Fibroblast of lung (primary cell): ENCODE measurements at regions not wholly inside any gene's neighbourhood (a gene's known extent, or its start where the extent isn't known, plus 50 kb on each side); places are given as distances from the start of the nearest gene placed in this dataset.

ENCODE experiments used
- DNase-seq, 2 donors: peaks; one replicate each; pipeline versions ENCODE4 v3.0.0 to v3.0.0-alpha.2; 2010; ENCODE audit warnings: low read depth in 2 of 2
- H2AFZ ChIP-seq: 2 replicates; pipeline ENCODE4 v1.5.1; 2012; ENCODE audit warnings: low read length, control low read depth, inconsistent platforms
- H3K27ac ChIP-seq: 2 replicates; pipeline ENCODE4 v1.5.1; 2011; ENCODE audit warnings: low read length, control low read depth; ENCODE audit not compliant: insufficient read depth
- H3K27me3 ChIP-seq: 2 replicates; pipeline ENCODE4 v1.5.1; 2011; ENCODE audit warnings: mild to moderate bottlenecking, low read length; ENCODE audit not compliant: control insufficient read depth, insufficient read depth
- H3K36me3 ChIP-seq: 2 replicates; pipeline ENCODE4 v1.5.1; 2011; ENCODE audit warnings: low read length; ENCODE audit not compliant: control insufficient read depth, insufficient read depth
- H3K4me1 ChIP-seq: 2 replicates; pipeline ENCODE4 v1.5.1; 2011; ENCODE audit warnings: low read length; ENCODE audit not compliant: control insufficient read depth, insufficient read depth; ENCODE audit errors: extremely low read depth
- H3K4me2 ChIP-seq: 2 replicates; pipeline ENCODE4 v1.5.1; 2011; ENCODE audit warnings: low read length, control low read depth; ENCODE audit not compliant: insufficient read depth; ENCODE audit errors: extremely low read depth
- H3K4me3 ChIP-seq, 4 experiments: fragments of 200-600 bp in 1 of 4; sonication (generic) in 1 of 4; replicated peaks in 1 of 4; 2 replicates each; pipeline ENCODE4 v1.5.1; 2011 to 2016; ENCODE audit warnings: low read length in 4 of 4, low read depth in 3 of 4, mild to moderate bottlenecking in 3 of 4, control low read depth in 2 of 4, inconsistent platforms in 1 of 4, mixed read lengths in 1 of 4; ENCODE audit not compliant: insufficient read depth in 1 of 4; ENCODE audit errors: control extremely low read depth in 1 of 4
- H3K79me2 ChIP-seq: 2 replicates; pipeline ENCODE4 v1.5.1; 2012; ENCODE audit warnings: mild to moderate bottlenecking, low read length, inconsistent platforms; ENCODE audit not compliant: control insufficient read depth, insufficient read depth
- H3K9ac ChIP-seq: 2 replicates; pipeline ENCODE4 v1.5.1; 2011; ENCODE audit warnings: mild to moderate bottlenecking, low read length, control low read depth; ENCODE audit not compliant: insufficient read depth
- H3K9me3 ChIP-seq: 2 replicates; pipeline ENCODE4 v1.5.1; 2012; ENCODE audit warnings: low read depth, low read length; ENCODE audit not compliant: control insufficient read depth, insufficient read depth
- H4K20me1 ChIP-seq: 2 replicates; pipeline ENCODE4 v1.5.1; 2011; ENCODE audit warnings: low read length; ENCODE audit not compliant: control insufficient read depth, insufficient read depth; ENCODE audit errors: extremely low read depth
- EZH2 ChIP-seq: IDR thresholded peaks from 2 replicates; pipeline ENCODE4 v1.5.1; 2012; ENCODE audit warnings: low read length, control low read depth, mild to moderate bottlenecking; ENCODE audit errors: missing control alignments
- TF ChIP-seq, protein P1 (sequence below), 2 donors: IDR thresholded peaks in 1 of 2; conservative IDR thresholded peaks in 1 of 2; 1 replicate in 1 of 2; 2 replicates in 1 of 2; pipeline ENCODE4 v1.5.1; 2011 to 2012; ENCODE audit warnings: low read length in 2 of 2, control low read depth in 1 of 2, inconsistent platforms in 1 of 2, low read depth in 1 of 2, mild to moderate bottlenecking in 1 of 2

DNA sequence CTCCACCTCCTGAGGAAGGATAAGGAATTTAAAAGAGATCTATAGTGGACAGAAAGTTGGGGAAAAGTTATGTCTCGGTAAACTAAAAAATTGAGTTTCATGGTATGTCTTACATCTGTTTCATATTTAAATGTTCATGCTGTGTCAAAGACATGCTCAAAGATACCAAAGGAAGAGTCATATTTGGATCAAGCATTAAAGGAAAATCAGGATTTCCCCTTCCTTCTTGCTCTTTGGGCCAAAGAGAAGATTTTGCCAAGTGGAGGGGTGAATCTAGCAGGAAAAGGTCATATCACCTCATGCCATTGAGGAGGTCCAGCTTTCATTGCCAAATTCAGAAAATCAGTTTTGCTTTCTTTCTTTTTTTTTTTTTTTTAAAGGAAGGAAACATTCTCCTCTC is 192.4 kb downstream of the OGFRL1 start:
- Histone ChIP-seq H3K9me3 (no peaks in the 10 kb centered on the region), H3K9ac (no peak overlapping the region), H3K79me2 (no peaks in the 10 kb centered on the region), H3K36me3 (no peaks in the 10 kb centered on the region), H3K4me2 (no peak overlapping the region), H3K27me3 (no peaks in the 10 kb centered on the region), H2AFZ (no peak overlapping the region), H4K20me1 (no peaks in the 10 kb centered on the region), H3K27ac (no peak overlapping the region), H3K4me3 (no peak overlapping the region), H3K4me1 (peaks cover 7% of the 10 kb centered on the region)
- no peak for TF ChIP-seq EZH2
- TF ChIP-seq, protein P1, sequence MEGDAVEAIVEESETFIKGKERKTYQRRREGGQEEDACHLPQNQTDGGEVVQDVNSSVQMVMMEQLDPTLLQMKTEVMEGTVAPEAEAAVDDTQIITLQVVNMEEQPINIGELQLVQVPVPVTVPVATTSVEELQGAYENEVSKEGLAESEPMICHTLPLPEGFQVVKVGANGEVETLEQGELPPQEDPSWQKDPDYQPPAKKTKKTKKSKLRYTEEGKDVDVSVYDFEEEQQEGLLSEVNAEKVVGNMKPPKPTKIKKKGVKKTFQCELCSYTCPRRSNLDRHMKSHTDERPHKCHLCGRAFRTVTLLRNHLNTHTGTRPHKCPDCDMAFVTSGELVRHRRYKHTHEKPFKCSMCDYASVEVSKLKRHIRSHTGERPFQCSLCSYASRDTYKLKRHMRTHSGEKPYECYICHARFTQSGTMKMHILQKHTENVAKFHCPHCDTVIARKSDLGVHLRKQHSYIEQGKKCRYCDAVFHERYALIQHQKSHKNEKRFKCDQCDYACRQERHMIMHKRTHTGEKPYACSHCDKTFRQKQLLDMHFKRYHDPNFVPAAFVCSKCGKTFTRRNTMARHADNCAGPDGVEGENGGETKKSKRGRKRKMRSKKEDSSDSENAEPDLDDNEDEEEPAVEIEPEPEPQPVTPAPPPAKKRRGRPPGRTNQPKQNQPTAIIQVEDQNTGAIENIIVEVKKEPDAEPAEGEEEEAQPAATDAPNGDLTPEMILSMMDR (conservative IDR thresholded peaks at IDR 0.05 in 1 of 2, IDR thresholded peaks at IDR 0.05 in 1 of 2; ENCODE audit: low read depth in 1 of 2, low read length in 2 of 2), result no peak
- no peak for DNase-seq

DNA sequence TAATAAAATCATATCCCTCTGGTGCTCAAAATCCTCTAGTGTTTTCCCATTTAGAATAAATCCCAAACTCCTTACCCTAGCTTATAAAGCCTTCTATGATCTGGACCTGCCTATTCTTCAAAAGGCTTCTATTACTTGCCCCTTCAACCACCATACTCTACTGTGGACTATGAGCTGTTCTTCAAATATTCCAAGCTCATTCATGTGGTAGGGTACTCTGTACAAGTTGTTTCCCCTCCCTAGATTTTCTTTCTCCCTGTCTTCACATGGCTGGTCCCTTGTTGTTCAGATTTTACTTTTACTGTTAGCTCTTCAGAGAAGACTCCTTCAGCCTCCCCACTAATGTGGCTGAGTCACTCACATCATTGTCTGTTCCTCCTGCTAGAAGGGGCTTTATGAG is 193.2 kb downstream of the OGFRL1 start:
- H3K36me3 ChIP-seq, result no peaks in the 10 kb centered on the region
- H3K9ac ChIP-seq, result no peak overlapping the region
- H3K27ac ChIP-seq, result no peak overlapping the region
- peaks cover 7% of the 10 kb centered on the region for H3K4me1 ChIP-seq
- no peaks in the 10 kb centered on the region for H3K9me3 ChIP-seq
- peak in 1 of 2 donors; percentile 69 for DNase-seq
- H3K4me3 ChIP-seq, result no peak overlapping the region
- no peaks in the 10 kb centered on the region for H3K79me2 ChIP-seq
- H2AFZ ChIP-seq, result no peak overlapping the region
- H4K20me1 ChIP-seq, result no peaks in the 10 kb centered on the region
- no peaks in the 10 kb centered on the region for H3K27me3 ChIP-seq
- TF ChIP-seq, protein P1 (conservative IDR thresholded peaks at IDR 0.05 in 1 of 2, IDR thresholded peaks at IDR 0.05 in 1 of 2; ENCODE audit: low read depth in 1 of 2, low read length in 2 of 2), result no peak
- TF ChIP-seq EZH2, result no peak
- no peak overlapping the region for H3K4me2 ChIP-seq

GRCh38 chr6:71482742-71483141 is 194.1 kb downstream of the OGFRL1 start:
- Histone ChIP-seq H3K4me3 (no peak overlapping the region), H3K27me3 (no peaks in the 10 kb centered on the region), H3K4me2 (no peak overlapping the region), H3K9ac (no peak overlapping the region), H3K4me1 (peaks cover 7% of the 10 kb centered on the region), H4K20me1 (no peaks in the 10 kb centered on the region), H3K27ac (no peak overlapping the region), H3K36me3 (no peaks in the 10 kb centered on the region), H2AFZ (no peak overlapping the region), H3K79me2 (no peaks in the 10 kb centered on the region), H3K9me3 (no peaks in the 10 kb centered on the region)
- no peak for TF ChIP-seq EZH2
- TF ChIP-seq, protein P1 (conservative IDR thresholded peaks at IDR 0.05 in 1 of 2, IDR thresholded peaks at IDR 0.05 in 1 of 2; ENCODE audit: low read depth in 1 of 2, low read length in 2 of 2), result peak in 1 of 2 donors; percentile 24
- peak in 1 of 2 donors; percentile 53 for DNase-seq
